ENCODE measurements at regions not wholly inside any gene's neighbourhood (a gene's known extent, or its start where the extent isn't known, plus 50 kb on each side); places are given as distances from the start of the nearest gene placed in this dataset.
"Not testable (repeated sequence)": the region's sequence is repeated elsewhere in the genome, so short reads cannot be mapped to it uniquely, and the experiment has no call there.

DNA sequence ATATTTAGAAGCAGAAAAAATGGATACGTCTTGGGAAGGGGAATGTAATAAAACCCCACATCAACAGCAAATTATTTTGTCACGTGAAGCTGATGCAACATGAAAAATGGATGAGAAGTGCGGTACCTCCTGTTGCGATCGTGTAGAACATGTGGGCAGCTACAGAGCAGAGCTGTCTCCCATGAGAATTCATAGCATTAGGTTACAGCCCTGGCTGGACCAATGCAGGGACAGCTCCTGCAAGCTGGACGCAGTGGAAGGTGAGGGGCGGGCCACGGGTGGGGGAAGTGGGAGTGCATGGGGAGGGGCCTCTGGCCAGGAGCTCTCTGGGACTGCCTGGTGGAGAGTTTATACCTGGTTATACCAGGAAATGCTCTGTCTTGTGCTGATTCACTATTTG is 120.3 kb downstream of the GATA3 start:
- no peak overlapping the region for H2BK120ac ChIP-seq (ENCODE audit: low read depth, low read length)

GRCh38 chr10:8177526-8177925 is 123.0 kb downstream of the GATA3 start:
- H2BK20ac ChIP-seq (ENCODE audit: low read depth, low read length); H3K27ac ChIP-seq (ENCODE audit: insufficient read depth, low read length); H3K79me1 ChIP-seq (ENCODE audit: low read depth in 1 of 2, low read length in 2 of 2); H2AK5ac ChIP-seq (ENCODE audit: low read depth, low read length); in situ Hi-C loops (cut with MboI; ENCODE audit: low sequenced_read_pairs); H3K14ac ChIP-seq (replicated peaks; ENCODE audit: low read depth, low read length); H3K27me3 ChIP-seq (ENCODE audit: control insufficient read depth, insufficient read depth, low read length); H4K8ac ChIP-seq (ENCODE audit: low read depth in 2 of 2, low read length in 2 of 2); H3K23ac ChIP-seq (ENCODE audit: low read depth, low read length); POLR2A ChIA-PET (ENCODE audit: unreplicated experiment); H3K36me3 ChIP-seq (ENCODE audit: control insufficient read depth, insufficient read depth, low read length); H3K56ac ChIP-seq (ENCODE audit: extremely low read depth, insufficient read depth, low read length); H2BK120ac ChIP-seq (ENCODE audit: low read depth, low read length); BruUV-seq (replicated peaks); H4K91ac ChIP-seq (ENCODE audit: insufficient read depth, low read depth, low read length); H3K9me1 ChIP-seq (ENCODE audit: insufficient read depth, low read length); intact Hi-C loops (cut with micrococcal nuclease); H2AFZ ChIP-seq (replicated peaks; ENCODE audit: low read length, poor library complexity); H3K4me1 ChIP-seq (ENCODE audit: control insufficient read depth, insufficient read depth, low read length); H2BK5ac ChIP-seq (ENCODE audit: low read depth, low read length, poor library complexity, severe bottlenecking); CTCF ChIA-PET; H3K18ac ChIP-seq (ENCODE audit: low read depth, low read length); DNase-seq; H3K9ac ChIP-seq (ENCODE audit: low read depth, low read length); H4K20me1 ChIP-seq (ENCODE audit: insufficient read depth, low read length); ATAC-seq (ENCODE audit: low read depth); H3K4me3 ChIP-seq (ENCODE audit: insufficient read depth, low read depth, low read length); H4K5ac ChIP-seq (ENCODE audit: low read depth, low read length); H2AK9ac ChIP-seq (replicated peaks; ENCODE audit: low read depth, low read length, poor library complexity); dilution Hi-C loops (cut with HindIII; ENCODE audit: low sequenced_read_pairs, unreplicated experiment); H2BK15ac ChIP-seq (ENCODE audit: low read depth, low read length); H3K4ac ChIP-seq (ENCODE audit: low read depth, low read length); H3K4me2 ChIP-seq (ENCODE audit: low read depth, low read length): not testable (repeated sequence)
- WGBS, 2 experiments (ENCODE audit: extremely low coverage in 2 of 2, insufficient read length in 1 of 2), result 58% methylated on average over 3 of the region's 3 CpGs; no CpG with 5 or more reads in 1 of the 2 experiments
- H3K9me3 ChIP-seq (ENCODE audit: control insufficient read depth, insufficient read depth, low read length), result peaks cover 11% of the 10 kb centered on the region

More for the DNA sequence above, 120.3 kb downstream of the GATA3 start:
- Histone ChIP-seq H2BK5ac (ENCODE audit: low read depth, low read length, poor library complexity, severe bottlenecking) (no peak overlapping the region), H2BK15ac (ENCODE audit: low read depth, low read length) (no peak overlapping the region), H2AFZ (replicated peaks; ENCODE audit: low read length, poor library complexity) (no peak overlapping the region), H2AK9ac (replicated peaks; ENCODE audit: low read depth, low read length, poor library complexity) (no peak overlapping the region), H4K20me1 (ENCODE audit: insufficient read depth, low read length) (no peaks in the 10 kb centered on the region), H3K9me1 (ENCODE audit: insufficient read depth, low read length) (no peaks in the 10 kb centered on the region), H3K4ac (ENCODE audit: low read depth, low read length) (no peak overlapping the region), H3K4me3 (ENCODE audit: insufficient read depth, low read depth, low read length) (no peak overlapping the region), H3K4me2 (ENCODE audit: low read depth, low read length) (no peak overlapping the region), H3K36me3 (ENCODE audit: control insufficient read depth, insufficient read depth, low read length) (no peaks in the 10 kb centered on the region), H2BK20ac (ENCODE audit: low read depth, low read length) (no peak overlapping the region), H3K4me1 (ENCODE audit: control insufficient read depth, insufficient read depth, low read length) (no peaks in the 10 kb centered on the region), H4K5ac (ENCODE audit: low read depth, low read length) (no peak overlapping the region), H4K91ac (ENCODE audit: insufficient read depth, low read depth, low read length) (no peak overlapping the region), H3K27ac (ENCODE audit: insufficient read depth, low read length) (no peak overlapping the region), H3K9me3 (ENCODE audit: control insufficient read depth, insufficient read depth, low read length) (peaks cover 20% of the 10 kb centered on the region), H3K23ac (ENCODE audit: low read depth, low read length) (no peak overlapping the region), H3K79me1 (ENCODE audit: low read depth in 1 of 2, low read length in 2 of 2) (no peaks in the 10 kb centered on the region), H4K8ac (ENCODE audit: low read depth in 2 of 2, low read length in 2 of 2) (no peak overlapping the region), H3K9ac (ENCODE audit: low read depth, low read length) (no peak overlapping the region), H3K56ac (ENCODE audit: extremely low read depth, insufficient read depth, low read length) (no peak overlapping the region), H3K27me3 (ENCODE audit: control insufficient read depth, insufficient read depth, low read length) (no peaks in the 10 kb centered on the region), H2AK5ac (ENCODE audit: low read depth, low read length) (no peak overlapping the region), H3K18ac (ENCODE audit: low read depth, low read length) (no peak overlapping the region), H3K14ac (replicated peaks; ENCODE audit: low read depth, low read length) (no peak overlapping the region)
- no CpG with 5 or more reads among the region's 8 CpGs for WGBS, 2 experiments (ENCODE audit: extremely low coverage in 2 of 2, insufficient read length in 1 of 2)
- TF ChIP-seq MXI1 (IDR thresholded peaks at IDR 0.05; ENCODE audit: borderline replicate concordance, low read depth, low read length) (no peak), RAD21 (IDR thresholded peaks at IDR 0.05; ENCODE audit: low read length) (no peak)
- dilution Hi-C loops (cut with HindIII; ENCODE audit: low sequenced_read_pairs, unreplicated experiment), result no loop called here
- intact Hi-C loops (cut with micrococcal nuclease), result no loop called here
- DNase-seq, result no peak
- no TSS peak for BruUV-seq (replicated peaks)
- no peak for ATAC-seq (ENCODE audit: low read depth)
- CTCF ChIA-PET, result no interaction called here
- POLR2A ChIA-PET (ENCODE audit: unreplicated experiment), result no interaction called here
- in situ Hi-C loops (cut with MboI; ENCODE audit: low sequenced_read_pairs), result no loop called here

All from IMR-90 (cell line).